ENCODE measurements at regions not wholly inside any gene's neighbourhood (a gene's known extent, or its start where the extent isn't known, plus 50 kb on each side); places are given as distances from the start of the nearest gene placed in this dataset.

DNA sequence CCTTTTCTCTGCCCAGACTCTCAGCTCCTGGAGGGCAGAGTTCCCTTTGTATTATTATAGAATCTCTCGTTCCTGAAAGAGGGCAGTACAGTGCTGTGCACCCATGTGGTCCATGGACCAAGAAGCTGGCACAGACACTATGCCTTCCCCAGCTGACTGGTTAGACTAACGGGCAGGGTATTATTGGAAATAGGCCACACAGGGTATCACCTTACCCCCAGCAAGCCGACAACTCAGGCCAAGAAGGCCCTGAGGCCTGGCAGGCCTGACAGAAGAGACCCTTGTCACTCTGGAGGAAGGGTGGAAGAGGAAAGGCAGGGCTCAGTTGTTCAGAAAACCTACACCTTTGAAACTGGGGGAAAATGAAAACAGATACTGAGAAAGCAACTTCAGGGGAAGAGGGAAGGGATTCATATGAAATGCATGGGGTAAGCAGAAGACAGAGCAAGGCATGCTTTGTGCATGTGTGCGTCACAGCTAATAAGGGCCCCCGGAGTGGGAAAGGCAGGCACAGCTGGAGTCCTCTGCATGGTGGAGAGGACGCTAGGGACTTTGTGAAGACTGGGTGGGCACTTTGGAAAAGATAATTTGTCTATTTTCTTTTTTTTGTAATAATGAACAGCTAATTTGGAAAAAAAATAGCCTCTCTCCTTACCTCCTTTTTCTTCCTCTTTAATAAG lies 476.8 kb upstream of the CELF4 start:
- TF ChIP-seq EZH2phosphoT487 (IDR thresholded peaks at IDR 0.05; ENCODE audit: borderline replicate concordance, low read length) (no peak), EZH2 (IDR thresholded peaks at IDR 0.05; ENCODE audit: low read length, unreplicated experiment) (no peak)
- TF ChIP-seq, protein P1, sequence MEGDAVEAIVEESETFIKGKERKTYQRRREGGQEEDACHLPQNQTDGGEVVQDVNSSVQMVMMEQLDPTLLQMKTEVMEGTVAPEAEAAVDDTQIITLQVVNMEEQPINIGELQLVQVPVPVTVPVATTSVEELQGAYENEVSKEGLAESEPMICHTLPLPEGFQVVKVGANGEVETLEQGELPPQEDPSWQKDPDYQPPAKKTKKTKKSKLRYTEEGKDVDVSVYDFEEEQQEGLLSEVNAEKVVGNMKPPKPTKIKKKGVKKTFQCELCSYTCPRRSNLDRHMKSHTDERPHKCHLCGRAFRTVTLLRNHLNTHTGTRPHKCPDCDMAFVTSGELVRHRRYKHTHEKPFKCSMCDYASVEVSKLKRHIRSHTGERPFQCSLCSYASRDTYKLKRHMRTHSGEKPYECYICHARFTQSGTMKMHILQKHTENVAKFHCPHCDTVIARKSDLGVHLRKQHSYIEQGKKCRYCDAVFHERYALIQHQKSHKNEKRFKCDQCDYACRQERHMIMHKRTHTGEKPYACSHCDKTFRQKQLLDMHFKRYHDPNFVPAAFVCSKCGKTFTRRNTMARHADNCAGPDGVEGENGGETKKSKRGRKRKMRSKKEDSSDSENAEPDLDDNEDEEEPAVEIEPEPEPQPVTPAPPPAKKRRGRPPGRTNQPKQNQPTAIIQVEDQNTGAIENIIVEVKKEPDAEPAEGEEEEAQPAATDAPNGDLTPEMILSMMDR (conservative IDR thresholded peaks at IDR 0.05; ENCODE audit: low read depth, low read length): no peak
